ENCODE measurements at regions not wholly inside any gene's neighbourhood (a gene's known extent, or its start where the extent isn't known, plus 50 kb on each side); places are given as distances from the start of the nearest gene placed in this dataset.
"Not testable (repeated sequence)": the region's sequence is repeated elsewhere in the genome, so short reads cannot be mapped to it uniquely, and the experiment has no call there.

DNA sequence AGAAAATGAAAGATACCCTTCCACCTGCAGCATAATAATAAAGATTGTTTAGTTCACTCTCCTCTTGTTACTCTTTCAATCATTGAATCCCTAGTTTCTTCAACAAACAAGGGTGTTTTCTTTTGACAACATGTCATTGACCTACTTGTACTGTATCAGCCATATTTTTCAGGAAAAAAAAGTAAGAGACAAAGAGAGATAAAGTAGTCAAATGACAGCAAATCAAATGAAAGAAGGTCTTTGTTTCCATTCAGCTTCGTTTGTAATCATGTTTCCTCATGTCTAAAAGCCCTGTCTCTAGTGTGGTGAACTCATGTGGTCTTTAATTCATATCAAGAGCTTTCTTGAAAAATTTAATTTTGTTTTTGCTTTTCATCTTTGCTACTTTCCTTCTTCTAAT, 557.8 kb upstream of the LRATD1 start:
- TF ChIP-seq ARNT (IDR thresholded peaks at IDR 0.05) (no peak), TARDBP (IDR thresholded peaks at IDR 0.05) (no peak), HDGF (IDR thresholded peaks at IDR 0.05; ENCODE audit: borderline replicate concordance) (no peak), ZNF384 (IDR thresholded peaks at IDR 0.05) (no peak), NFRKB (IDR thresholded peaks at IDR 0.05) (no peak), LEF1 (IDR thresholded peaks at IDR 0.05; ENCODE audit: borderline replicate concordance) (no peak), ELF4 (IDR thresholded peaks at IDR 0.05) (no peak), L3MBTL2 (conservative IDR thresholded peaks at IDR 0.05) (no peak), BHLHE40 (IDR thresholded peaks at IDR 0.05; ENCODE audit: borderline replicate concordance) (no peak), FOXM1 (IDR thresholded peaks at IDR 0.05; ENCODE audit: borderline replicate concordance) (no peak), SP1 (IDR thresholded peaks at IDR 0.05) (no peak), SUZ12 (IDR thresholded peaks at IDR 0.05) (no peak), FOXA1 (IDR thresholded peaks at IDR 0.05) (no peak)
- TF ChIP-seq, protein P1, sequence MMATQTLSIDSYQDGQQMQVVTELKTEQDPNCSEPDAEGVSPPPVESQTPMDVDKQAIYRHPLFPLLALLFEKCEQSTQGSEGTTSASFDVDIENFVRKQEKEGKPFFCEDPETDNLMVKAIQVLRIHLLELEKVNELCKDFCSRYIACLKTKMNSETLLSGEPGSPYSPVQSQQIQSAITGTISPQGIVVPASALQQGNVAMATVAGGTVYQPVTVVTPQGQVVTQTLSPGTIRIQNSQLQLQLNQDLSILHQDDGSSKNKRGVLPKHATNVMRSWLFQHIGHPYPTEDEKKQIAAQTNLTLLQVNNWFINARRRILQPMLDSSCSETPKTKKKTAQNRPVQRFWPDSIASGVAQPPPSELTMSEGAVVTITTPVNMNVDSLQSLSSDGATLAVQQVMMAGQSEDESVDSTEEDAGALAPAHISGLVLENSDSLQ (IDR thresholded peaks at IDR 0.05): no peak
- CTCF ChIA-PET: no interaction called here
- POLR2A ChIA-PET: no interaction called here
- no peak for DNase-seq (ENCODE audit: extremely low spot score)

DNA sequence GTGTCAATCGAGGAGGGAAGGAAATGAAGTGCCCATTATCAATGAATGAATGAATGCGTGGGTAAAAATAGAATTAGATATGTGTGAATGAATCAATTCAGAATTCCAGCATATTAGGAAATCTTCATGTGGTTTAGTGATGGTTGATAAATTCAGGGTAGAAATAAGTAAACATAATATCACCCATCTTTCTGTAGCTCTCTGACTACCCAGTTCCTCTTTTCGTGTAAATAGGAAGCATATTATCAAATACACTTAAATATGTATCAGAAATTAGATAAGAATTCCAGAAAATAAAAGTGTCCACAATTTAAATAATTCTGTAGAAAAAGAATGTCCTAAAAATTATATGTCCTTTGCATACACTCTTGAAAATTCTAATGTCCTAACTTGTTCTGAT, 552.9 kb upstream of the LRATD1 start:
- POLR2A ChIA-PET: no interaction called here
- CTCF ChIA-PET: no interaction called here
- no peak for DNase-seq (ENCODE audit: extremely low spot score)
- no peak for TF ChIP-seq ELF4 (IDR thresholded peaks at IDR 0.05)
- no peak for TF ChIP-seq HDGF (IDR thresholded peaks at IDR 0.05; ENCODE audit: borderline replicate concordance)
- TF ChIP-seq ARNT (IDR thresholded peaks at IDR 0.05): no peak
- TF ChIP-seq FOXA1 (IDR thresholded peaks at IDR 0.05): no peak
- no peak for TF ChIP-seq ZNF384 (IDR thresholded peaks at IDR 0.05)
- no peak for TF ChIP-seq FOXK2 (IDR thresholded peaks at IDR 0.05)
- no peak for TF ChIP-seq CTBP1 (IDR thresholded peaks at IDR 0.05; ENCODE audit: borderline replicate concordance)
- TF ChIP-seq FOXM1 (IDR thresholded peaks at IDR 0.05; ENCODE audit: borderline replicate concordance): no peak
- no peak for TF ChIP-seq LEF1 (IDR thresholded peaks at IDR 0.05; ENCODE audit: borderline replicate concordance)

DNA sequence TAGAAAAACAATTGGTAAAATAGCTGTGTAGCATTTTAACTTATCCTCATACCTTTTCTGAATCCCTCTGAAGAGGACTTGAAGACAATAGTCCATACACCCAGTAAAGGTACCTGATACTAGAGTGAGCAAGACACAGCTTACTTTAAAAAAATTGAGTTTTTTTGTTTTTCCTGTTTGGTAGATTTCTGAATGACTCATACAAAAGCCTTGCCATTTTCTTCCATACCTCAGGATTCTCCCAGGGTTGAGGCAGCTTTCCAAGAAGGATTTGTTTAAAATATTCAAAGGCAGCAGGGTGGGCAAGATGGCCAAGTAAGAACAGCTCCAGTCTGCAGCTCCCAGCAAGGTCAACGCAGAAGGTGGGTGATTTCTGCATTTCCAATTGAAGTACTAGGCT, 551.0 kb upstream of the LRATD1 start:
- TF ChIP-seq L3MBTL2 (conservative IDR thresholded peaks at IDR 0.05) (no peak), CTBP1 (IDR thresholded peaks at IDR 0.05; ENCODE audit: borderline replicate concordance) (no peak), SUZ12 (IDR thresholded peaks at IDR 0.05) (no peak), SP1 (IDR thresholded peaks at IDR 0.05) (no peak), NFRKB (IDR thresholded peaks at IDR 0.05) (no peak)
- ChIA-PET CTCF (no interaction called here), POLR2A (no interaction called here)
- no peak for DNase-seq (ENCODE audit: extremely low spot score)

DNA sequence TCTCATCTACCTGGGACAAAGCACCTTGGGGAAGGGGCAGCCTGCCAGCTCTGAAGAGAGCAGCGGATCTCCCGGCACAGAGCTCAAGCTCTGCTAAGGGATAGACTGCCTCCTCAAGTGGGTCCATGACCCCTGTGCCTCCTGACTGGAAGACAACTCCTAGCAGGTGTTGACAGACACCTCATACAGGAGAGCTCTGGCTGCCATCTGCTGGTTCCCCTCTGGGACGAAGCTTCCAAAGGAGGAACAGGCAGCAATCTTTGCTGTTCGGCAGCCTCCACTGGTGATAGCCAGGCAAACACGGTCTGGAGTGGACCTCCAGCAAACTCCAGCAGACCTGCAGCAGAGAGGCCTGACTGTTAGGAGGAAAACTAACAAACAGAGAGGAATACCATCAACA, 549.9 kb upstream of the LRATD1 start:
- ChIA-PET POLR2A (no interaction called here), CTCF (no interaction called here)
- no peak for TF ChIP-seq FOXA1 (IDR thresholded peaks at IDR 0.05)
- TF ChIP-seq TARDBP (IDR thresholded peaks at IDR 0.05): no peak
- TF ChIP-seq FOXM1 (IDR thresholded peaks at IDR 0.05; ENCODE audit: borderline replicate concordance): no peak
- TF ChIP-seq NFRKB (IDR thresholded peaks at IDR 0.05): no peak
- no peak for TF ChIP-seq BHLHE40 (IDR thresholded peaks at IDR 0.05; ENCODE audit: borderline replicate concordance)
- TF ChIP-seq SP1 (IDR thresholded peaks at IDR 0.05): no peak
- no peak for TF ChIP-seq SUZ12 (IDR thresholded peaks at IDR 0.05)
- no peak for TF ChIP-seq ARNT (IDR thresholded peaks at IDR 0.05)
- TF ChIP-seq FOXK2 (IDR thresholded peaks at IDR 0.05): no peak
- TF ChIP-seq HDGF (IDR thresholded peaks at IDR 0.05; ENCODE audit: borderline replicate concordance): no peak
- TF ChIP-seq LEF1 (IDR thresholded peaks at IDR 0.05; ENCODE audit: borderline replicate concordance): no peak
- no peak for TF ChIP-seq ZNF384 (IDR thresholded peaks at IDR 0.05)
- TF ChIP-seq ELF4 (IDR thresholded peaks at IDR 0.05): no peak

DNA sequence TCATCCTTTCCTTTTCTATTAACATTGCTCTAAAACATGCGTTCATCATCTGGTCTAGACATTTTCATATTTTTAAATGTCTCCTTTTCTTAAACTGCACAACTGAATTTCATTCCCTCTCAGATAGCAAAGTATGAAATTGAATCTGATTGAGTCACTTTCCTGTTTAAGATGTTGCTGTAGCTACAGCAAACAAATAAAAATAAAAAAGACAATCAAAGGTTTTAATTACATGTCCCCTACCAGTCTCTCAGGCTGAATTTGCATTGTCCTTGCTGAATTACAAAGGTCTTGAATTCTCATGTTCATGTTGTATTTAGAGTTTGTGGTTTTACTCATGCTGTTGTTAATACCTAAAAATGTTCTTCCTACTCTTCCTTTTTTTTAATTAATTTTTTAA, 537.9 kb upstream of the LRATD1 start:
- ChIA-PET CTCF (no interaction called here), POLR2A (no interaction called here)
- TF ChIP-seq FOXK2 (IDR thresholded peaks at IDR 0.05) (no peak), ARNT (IDR thresholded peaks at IDR 0.05) (no peak), FOXA1 (IDR thresholded peaks at IDR 0.05) (no peak), ELF4 (IDR thresholded peaks at IDR 0.05) (no peak), FOXM1 (IDR thresholded peaks at IDR 0.05; ENCODE audit: borderline replicate concordance) (no peak), CTBP1 (IDR thresholded peaks at IDR 0.05; ENCODE audit: borderline replicate concordance) (no peak), HDGF (IDR thresholded peaks at IDR 0.05; ENCODE audit: borderline replicate concordance) (no peak), SP1 (IDR thresholded peaks at IDR 0.05) (no peak)
- no peak for DNase-seq (ENCODE audit: extremely low spot score)

More for the DNA sequence above, 549.9 kb upstream of the LRATD1 start:
- no peak for DNase-seq (ENCODE audit: extremely low spot score)

DNA sequence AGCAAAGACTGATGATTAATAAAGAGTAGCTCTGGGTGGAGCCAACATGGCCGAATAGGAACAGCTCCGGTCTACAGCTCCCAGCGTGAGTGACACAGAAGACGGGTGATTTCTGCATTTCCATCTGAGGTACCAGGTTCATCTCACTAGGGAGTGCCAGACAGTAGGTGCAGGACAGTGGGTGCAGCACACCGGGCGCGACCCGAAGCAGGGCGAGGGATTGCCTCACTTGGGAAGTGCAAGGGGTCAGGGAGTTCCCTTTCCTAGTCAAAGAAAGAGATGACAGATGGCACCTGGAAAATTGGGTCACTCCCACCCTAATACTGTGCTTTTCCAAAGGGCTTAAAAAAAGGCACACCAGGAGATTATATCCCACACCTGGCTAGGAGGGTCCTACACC, 533.4 kb upstream of the LRATD1 start:
- CTCF ChIA-PET, POLR2A ChIA-PET: not testable (repeated sequence)

DNA sequence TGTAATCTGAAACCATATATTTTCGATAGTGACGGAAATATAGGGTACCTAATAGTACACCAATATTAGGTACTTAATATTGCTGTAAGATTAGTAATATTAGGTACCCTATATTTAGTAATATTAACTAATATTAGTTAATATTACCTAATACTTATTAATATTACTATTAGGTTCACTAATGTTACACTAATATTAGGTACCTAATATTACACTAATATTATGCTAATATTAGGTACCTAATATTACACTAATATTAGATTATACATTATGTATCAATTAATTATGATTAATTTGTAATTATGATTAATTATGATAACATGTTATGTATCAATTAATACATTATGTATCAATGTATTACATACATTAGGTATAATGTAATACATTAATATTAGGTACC, 518.2 kb upstream of the LRATD1 start:
- CTCF ChIA-PET: no interaction called here
- POLR2A ChIA-PET: no interaction called here
- TF ChIP-seq FOXK2 (IDR thresholded peaks at IDR 0.05): no peak
- no peak for TF ChIP-seq ELF4 (IDR thresholded peaks at IDR 0.05)
- no peak for TF ChIP-seq HDGF (IDR thresholded peaks at IDR 0.05; ENCODE audit: borderline replicate concordance)
- no peak for TF ChIP-seq NFRKB (IDR thresholded peaks at IDR 0.05)
- TF ChIP-seq ZNF384 (IDR thresholded peaks at IDR 0.05): no peak
- TF ChIP-seq FOXM1 (IDR thresholded peaks at IDR 0.05; ENCODE audit: borderline replicate concordance): no peak
- TF ChIP-seq TARDBP (IDR thresholded peaks at IDR 0.05): no peak
- no peak for TF ChIP-seq L3MBTL2 (conservative IDR thresholded peaks at IDR 0.05)
- no peak for TF ChIP-seq BHLHE40 (IDR thresholded peaks at IDR 0.05; ENCODE audit: borderline replicate concordance)
- TF ChIP-seq LEF1 (IDR thresholded peaks at IDR 0.05; ENCODE audit: borderline replicate concordance): no peak
- TF ChIP-seq SUZ12 (IDR thresholded peaks at IDR 0.05): no peak
- no peak for TF ChIP-seq CTBP1 (IDR thresholded peaks at IDR 0.05; ENCODE audit: borderline replicate concordance)
- no peak for TF ChIP-seq SP1 (IDR thresholded peaks at IDR 0.05)
- TF ChIP-seq ARNT (IDR thresholded peaks at IDR 0.05): no peak
- TF ChIP-seq, protein P1 (IDR thresholded peaks at IDR 0.05): no peak
- no peak for DNase-seq (ENCODE audit: extremely low spot score)

More for the DNA sequence above, 533.4 kb upstream of the LRATD1 start:
- DNase-seq (ENCODE audit: extremely low spot score): not testable (repeated sequence)

Measured in HEK293T (cell line).